Skin of body (tissue), 1 donor: ENCODE measurements at regions not wholly inside any gene's neighbourhood (a gene's known extent, or its start where the extent isn't known, plus 50 kb on each side); places are given as distances from the start of the nearest gene placed in this dataset.
A peak's percentile ranks its signal among the peaks of the same experiment; 100 is the strongest.

Experiments used
- DNase-seq: peaks from one replicate; lab custom pipeline; 2025; lab: John Stamatoyannopoulos, UW

- DNase-seq = no peak
Observed at GRCh38 chr2:12795851-12796250, 79.1 kb downstream of the TRIB2 start.

GRCh38 chr2:12796657-12797056 is 79.9 kb downstream of the TRIB2 start:
- peak; percentile 84 for DNase-seq

- DNase-seq = peak; percentile 86
Observed at GRCh38 chr2:12797815-12798214, 81.1 kb downstream of the TRIB2 start.

- no peak for DNase-seq
Observed at GRCh38 chr2:12803607-12804006, 86.9 kb downstream of the TRIB2 start.

- no peak for DNase-seq
Observed at GRCh38 chr2:12804091-12804856, 87.5 kb downstream of the TRIB2 start.

- DNase-seq = no peak
Observed at GRCh38 chr2:12805033-12805432, 88.3 kb downstream of the TRIB2 start.

DNA sequence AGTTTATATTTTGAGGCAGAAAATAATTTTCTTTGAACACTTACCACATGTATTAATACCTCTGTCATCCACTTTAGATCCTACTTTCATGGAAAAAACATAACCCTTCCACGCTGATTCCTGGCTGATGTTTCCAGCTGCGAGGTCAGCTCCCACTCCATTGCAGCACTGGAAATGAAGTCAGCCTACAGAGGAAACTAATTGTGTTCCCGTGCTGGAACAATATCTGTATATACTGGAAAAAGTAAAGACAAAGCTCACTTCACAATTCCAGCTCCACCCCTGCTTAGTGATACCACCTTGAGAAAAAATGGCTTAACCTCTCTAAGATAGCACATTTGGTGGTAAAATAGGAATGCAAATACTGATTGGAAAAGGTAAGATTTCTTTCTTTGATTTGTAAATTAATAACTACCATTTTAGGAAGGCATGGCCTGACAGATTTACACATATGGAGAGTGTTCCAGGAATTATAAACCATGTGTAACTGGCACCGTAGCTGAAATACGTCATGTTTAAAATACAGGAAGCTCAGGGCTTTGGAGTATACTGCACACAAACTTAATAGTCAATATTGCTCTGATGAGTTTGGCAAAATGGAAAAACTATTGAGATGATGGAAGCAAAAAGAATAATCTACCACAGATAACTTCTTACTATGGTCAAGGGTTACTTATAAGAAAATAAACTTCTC is 90.0 kb downstream of the TRIB2 start:
- DNase-seq = peak; percentile 46

- DNase-seq = no peak
Observed at GRCh38 chr2:12807907-12808810, 91.4 kb downstream of the TRIB2 start.

GRCh38 chr2:12809526-12809925 is 92.8 kb downstream of the TRIB2 start:
- no peak for DNase-seq

DNA sequence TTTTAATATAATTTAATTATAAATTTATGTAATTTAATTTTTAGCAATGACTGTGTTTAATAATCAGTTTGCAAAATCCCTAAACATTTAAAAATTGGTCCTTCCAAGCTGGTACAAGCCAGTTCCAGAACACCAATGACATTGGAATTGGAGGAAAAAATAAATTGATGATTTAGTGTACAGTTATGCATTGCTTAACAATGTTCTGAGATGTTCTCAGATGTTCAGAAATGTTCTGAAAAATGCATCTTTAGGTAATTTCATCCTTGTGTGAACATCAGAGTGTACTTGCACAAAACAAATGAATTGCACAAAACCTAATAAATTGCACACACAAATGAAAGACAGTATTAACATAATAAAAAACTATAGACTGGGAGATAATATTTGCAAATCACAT is 95.2 kb downstream of the TRIB2 start:
- no peak for DNase-seq

DNA sequence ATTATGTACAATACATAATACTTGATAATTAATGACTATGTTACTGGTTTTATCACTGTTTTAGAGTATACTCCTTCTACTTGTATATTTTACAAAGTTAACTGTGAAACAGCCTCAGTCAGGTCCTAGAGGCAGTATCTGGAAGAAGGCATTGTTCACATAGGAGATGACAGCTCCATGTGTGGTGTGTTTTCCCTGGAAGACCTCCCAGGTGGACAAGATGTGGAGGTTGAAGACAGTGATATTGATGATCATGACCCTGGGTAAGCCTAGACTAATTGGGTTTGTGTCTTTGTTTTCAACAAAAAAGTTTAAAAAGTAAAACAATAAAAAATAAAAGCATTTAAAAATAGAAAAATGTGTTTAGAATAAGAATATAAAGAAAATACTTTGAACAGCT is 96.4 kb downstream of the TRIB2 start:
- DNase-seq = no peak

GRCh38 chr2:12816379-12817306 is 99.9 kb downstream of the TRIB2 start:
- DNase-seq = no peak

GRCh38 chr2:12817870-12818269 is 101.1 kb downstream of the TRIB2 start:
- no peak for DNase-seq

DNA sequence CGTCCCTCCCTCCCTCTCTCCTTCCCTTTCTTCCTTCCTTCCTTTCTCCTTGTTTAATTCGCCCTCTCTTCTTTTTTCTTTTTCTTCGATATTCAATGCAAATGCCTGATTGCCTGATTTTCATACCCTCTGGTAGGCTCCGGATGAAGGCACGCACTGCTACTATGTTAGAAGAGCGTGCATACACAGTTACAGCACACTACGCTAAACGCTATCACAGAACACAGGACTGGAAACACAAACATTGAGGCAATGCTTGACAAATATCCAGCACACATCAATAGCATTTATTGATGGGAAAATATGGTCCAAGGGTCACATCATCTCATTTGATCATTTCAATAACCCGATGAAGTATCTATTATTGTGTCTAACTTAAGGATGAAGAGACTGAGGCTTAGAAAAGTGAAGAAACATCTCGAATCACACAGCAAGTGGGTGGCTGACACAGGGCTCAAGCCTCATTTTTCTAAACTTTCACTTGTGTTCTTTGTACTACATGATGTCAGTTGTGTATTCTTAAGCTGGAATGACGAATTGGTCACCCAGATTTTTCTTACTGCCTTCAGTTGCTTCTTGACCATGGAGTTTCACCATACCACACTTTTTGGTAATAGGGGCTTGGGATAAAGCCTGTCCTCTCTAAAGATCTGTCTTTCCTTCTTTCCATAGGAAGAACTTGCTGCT is 101.8 kb downstream of the TRIB2 start:
- no peak for DNase-seq

GRCh38 chr2:12819103-12819475 is 102.4 kb downstream of the TRIB2 start:
- DNase-seq = peak; percentile 87

- DNase-seq = no peak
Observed at GRCh38 chr2:12819721-12820120, 103.0 kb downstream of the TRIB2 start.

DNA sequence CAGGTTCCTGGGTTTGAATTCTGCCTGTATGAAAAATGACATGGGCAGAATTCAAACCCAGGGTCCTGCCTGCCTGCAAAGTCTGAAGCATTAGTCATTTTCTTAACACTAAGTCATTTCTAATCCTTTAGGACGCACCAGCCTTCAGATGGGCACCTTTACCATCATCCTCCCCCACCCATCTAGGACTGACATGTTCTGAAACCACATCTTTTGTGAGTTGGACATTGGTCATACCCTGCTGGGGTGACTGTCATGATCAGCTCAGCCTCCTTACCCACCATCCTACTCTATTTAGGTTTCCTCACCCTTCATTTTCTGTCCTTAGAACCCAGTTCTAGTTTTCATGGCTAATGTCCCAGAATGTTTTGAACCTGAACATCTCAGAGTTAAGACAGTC is 104.9 kb downstream of the TRIB2 start:
- no peak for DNase-seq

GRCh38 chr2:12824351-12824777 is 107.6 kb downstream of the TRIB2 start:
- DNase-seq = peak; percentile 66

DNA sequence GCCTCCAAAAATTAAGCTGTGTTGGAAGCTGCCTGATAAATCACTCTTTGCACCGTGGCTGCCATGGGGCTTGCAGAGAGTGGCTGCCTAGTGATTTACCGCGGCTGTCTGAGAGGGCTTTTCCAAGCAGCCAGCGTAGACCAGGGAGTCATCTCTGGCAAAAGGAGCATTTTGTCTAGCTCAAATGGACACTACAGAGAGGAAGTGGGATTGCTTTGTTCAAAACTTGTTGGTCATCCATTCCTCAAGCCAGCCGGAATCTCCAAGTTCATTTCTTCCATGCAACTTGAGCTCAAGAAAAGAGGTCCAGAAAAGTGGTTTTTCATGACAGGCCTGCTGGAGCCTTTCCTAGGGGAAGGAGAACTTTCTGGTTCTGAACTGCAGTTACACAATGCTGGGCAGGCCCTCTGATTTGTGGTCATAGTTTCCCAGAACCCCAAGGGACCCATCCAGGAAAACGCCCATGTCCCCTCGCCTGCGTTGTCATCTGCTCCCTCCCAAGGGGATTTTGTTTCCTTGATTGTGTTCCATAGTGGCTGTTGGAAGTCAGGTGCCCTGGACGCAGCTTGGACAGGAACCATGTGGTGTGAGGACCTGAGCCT is 108.1 kb downstream of the TRIB2 start:
- no peak for DNase-seq

DNA sequence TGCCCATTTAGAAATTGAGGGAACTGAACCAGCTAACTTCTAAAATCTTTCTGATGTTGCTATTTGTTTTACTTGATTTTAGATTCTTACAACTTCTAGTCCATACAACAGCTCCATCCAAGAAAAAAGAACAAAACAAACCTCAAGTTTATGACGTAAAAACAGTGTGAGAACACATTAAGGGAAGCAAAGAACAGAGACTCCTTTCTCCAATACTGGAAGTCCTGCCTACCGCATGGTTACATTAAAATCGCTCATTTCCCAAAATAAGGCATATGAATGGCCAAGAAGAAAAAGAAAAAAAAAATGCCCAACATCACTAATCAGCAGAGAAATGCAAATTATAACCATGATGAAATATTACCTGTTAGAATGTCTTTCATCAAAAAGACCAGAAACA is 110.0 kb downstream of the TRIB2 start:
- DNase-seq = no peak
